Neural cell (in vitro differentiated cells): ENCODE measurements at regions not wholly inside any gene's neighbourhood (a gene's known extent, or its start where the extent isn't known, plus 50 kb on each side); places are given as distances from the start of the nearest gene placed in this dataset.

Source experiments
- CTCF ChIP-seq: fragments of 450-650 bp; IDR thresholded peaks from 2 replicates; pipeline ENCODE4 v1.5.1; 2014; ENCODE audit warnings: antibody characterized with exemption, mild to moderate bottlenecking, moderate library complexity; ENCODE audit not compliant: poor library complexity, severe bottlenecking
- EP300 ChIP-seq: fragments of 450-650 bp; conservative IDR thresholded peaks from 2 replicates; pipeline ENCODE4 v1.6.1; 2014; ENCODE audit warnings: antibody characterized with exemption, mild to moderate bottlenecking, moderate library complexity; ENCODE audit not compliant: poor library complexity, severe bottlenecking
- EZH2 ChIP-seq: fragments of 200-600, 300-800 bp; shearing (Covaris generic), sonication (generic); IDR thresholded peaks from 2 replicates; pipeline ENCODE4 v1.6.1; 2014; ENCODE audit warnings: antibody characterized with exemption, low read length, borderline replicate concordance, mild to moderate bottlenecking; ENCODE audit not compliant: insufficient read depth, poor library complexity, severe bottlenecking
- MXI1 ChIP-seq: fragments of 450-650 bp; conservative IDR thresholded peaks from 2 replicates; pipeline ENCODE4 v1.6.1; 2014; ENCODE audit warnings: antibody characterized with exemption, mild to moderate bottlenecking; ENCODE audit not compliant: poor library complexity, severe bottlenecking
- POLR2AphosphoS5 ChIP-seq: IDR thresholded peaks from 2 replicates; pipeline ENCODE4 v1.6.1; 2012
- RAD21 ChIP-seq: fragments of 450-650 bp; conservative IDR thresholded peaks from 2 replicates; pipeline ENCODE4 v1.6.1; 2014; ENCODE audit warnings: antibody characterized with exemption, mild to moderate bottlenecking, moderate library complexity
- SMC3 ChIP-seq: fragments of 450-650 bp; conservative IDR thresholded peaks from 2 replicates; pipeline ENCODE4 v1.6.1; 2014; ENCODE audit warnings: antibody characterized with exemption, mild to moderate bottlenecking, moderate library complexity; ENCODE audit not compliant: poor library complexity
- TAF1 ChIP-seq: IDR thresholded peaks from 2 replicates; pipeline ENCODE4 v1.6.1; 2012; ENCODE audit warnings: low read depth
- TF ChIP-seq, protein P1 (sequence below): IDR thresholded peaks from 2 replicates; pipeline ENCODE4 v1.6.1; 2012; ENCODE audit warnings: borderline replicate concordance

DNA sequence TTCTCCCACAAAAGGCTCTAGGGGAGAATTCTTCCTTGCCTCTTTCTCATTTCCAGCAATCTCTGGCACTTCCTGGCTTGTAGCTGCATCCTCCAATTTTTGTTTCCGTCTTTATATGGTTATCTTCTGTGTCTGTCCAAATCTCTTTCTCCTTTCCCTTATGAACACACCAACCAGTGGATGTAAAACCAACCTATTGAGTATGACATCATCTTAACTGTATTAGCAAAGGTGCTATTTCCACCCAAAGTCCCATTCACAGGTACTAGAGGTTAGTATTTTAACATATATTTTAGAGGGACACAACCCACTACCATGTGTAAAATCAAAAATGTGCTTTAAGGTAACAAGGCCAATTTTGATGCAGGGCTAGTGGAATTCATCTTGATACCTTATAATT lies 129.0 kb downstream of the RAP2A start:
- no peak for TF ChIP-seq POLR2AphosphoS5
- TF ChIP-seq EZH2 = no peak
- no peak for TF ChIP-seq CTCF
- TF ChIP-seq RAD21 = no peak
- no peak for TF ChIP-seq TAF1
- no peak for TF ChIP-seq EP300
- TF ChIP-seq SMC3 = no peak
- TF ChIP-seq, protein P1, sequence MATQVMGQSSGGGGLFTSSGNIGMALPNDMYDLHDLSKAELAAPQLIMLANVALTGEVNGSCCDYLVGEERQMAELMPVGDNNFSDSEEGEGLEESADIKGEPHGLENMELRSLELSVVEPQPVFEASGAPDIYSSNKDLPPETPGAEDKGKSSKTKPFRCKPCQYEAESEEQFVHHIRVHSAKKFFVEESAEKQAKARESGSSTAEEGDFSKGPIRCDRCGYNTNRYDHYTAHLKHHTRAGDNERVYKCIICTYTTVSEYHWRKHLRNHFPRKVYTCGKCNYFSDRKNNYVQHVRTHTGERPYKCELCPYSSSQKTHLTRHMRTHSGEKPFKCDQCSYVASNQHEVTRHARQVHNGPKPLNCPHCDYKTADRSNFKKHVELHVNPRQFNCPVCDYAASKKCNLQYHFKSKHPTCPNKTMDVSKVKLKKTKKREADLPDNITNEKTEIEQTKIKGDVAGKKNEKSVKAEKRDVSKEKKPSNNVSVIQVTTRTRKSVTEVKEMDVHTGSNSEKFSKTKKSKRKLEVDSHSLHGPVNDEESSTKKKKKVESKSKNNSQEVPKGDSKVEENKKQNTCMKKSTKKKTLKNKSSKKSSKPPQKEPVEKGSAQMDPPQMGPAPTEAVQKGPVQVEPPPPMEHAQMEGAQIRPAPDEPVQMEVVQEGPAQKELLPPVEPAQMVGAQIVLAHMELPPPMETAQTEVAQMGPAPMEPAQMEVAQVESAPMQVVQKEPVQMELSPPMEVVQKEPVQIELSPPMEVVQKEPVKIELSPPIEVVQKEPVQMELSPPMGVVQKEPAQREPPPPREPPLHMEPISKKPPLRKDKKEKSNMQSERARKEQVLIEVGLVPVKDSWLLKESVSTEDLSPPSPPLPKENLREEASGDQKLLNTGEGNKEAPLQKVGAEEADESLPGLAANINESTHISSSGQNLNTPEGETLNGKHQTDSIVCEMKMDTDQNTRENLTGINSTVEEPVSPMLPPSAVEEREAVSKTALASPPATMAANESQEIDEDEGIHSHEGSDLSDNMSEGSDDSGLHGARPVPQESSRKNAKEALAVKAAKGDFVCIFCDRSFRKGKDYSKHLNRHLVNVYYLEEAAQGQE = no peak
- TF ChIP-seq MXI1 = no peak
